K562 (cell line): ENCODE measurements at regions not wholly inside any gene's neighbourhood (a gene's known extent, or its start where the extent isn't known, plus 50 kb on each side); places are given as distances from the start of the nearest gene placed in this dataset.

ENCODE experiments used
- DNMT1 ChIP-seq: fragments of 450-650 bp; IDR thresholded peaks from 2 replicates; pipeline ENCODE4 v1.6.1; 2016; ENCODE audit warnings: antibody characterized with exemption, mild to moderate bottlenecking
- ELF2 ChIP-seq: fragments of 250-450 bp; sonication (Bioruptor Pico); IDR thresholded peaks from 2 replicates; pipeline ENCODE4 v1.5.0; 2021; ENCODE audit warnings: mild to moderate bottlenecking
- ETV6 ChIP-seq, 3 experiments: fragments of 150-350 bp in 1 of 3; sonication (generic) in 1 of 3; formaldehyde crosslinking in 1 of 3; IDR thresholded peaks; 2 replicates each; pipeline versions ENCODE4 v1.6.1 to v1.8.0; 2014 to 2022; ENCODE audit warnings: borderline replicate concordance in 2 of 3, low read depth in 2 of 3, antibody characterized with exemption in 1 of 3, low read length in 1 of 3, mild to moderate bottlenecking in 1 of 3, missing genetic modification reagents in 1 of 3
- FOXJ3 ChIP-seq: sonication (generic); formaldehyde crosslinking; IDR thresholded peaks from 2 replicates; pipeline ENCODE4 v1.4.0; 2020; ENCODE audit warnings: mild to moderate bottlenecking, missing genetic modification reagents
- GABPB1 ChIP-seq: sonication (generic); formaldehyde crosslinking; IDR thresholded peaks from 2 replicates; pipeline ENCODE4 v1.8.0; 2022; ENCODE audit warnings: mild to moderate bottlenecking, missing genetic modification reagents
- GATAD2A ChIP-seq: fragments of 450-650 bp; IDR thresholded peaks from 2 replicates; pipeline ENCODE4 v1.6.1; 2017
- GTF2E2 ChIP-seq: fragments of 200-800 bp; sonication (Bioruptor generic); IDR thresholded peaks from 2 replicates; pipeline ENCODE4 v1.6.1; 2016; ENCODE audit warnings: missing genetic modification characterization, missing compliant biosample characterization
- GTF2F1 ChIP-seq: IDR thresholded peaks from 2 replicates; pipeline ENCODE4 v1.6.1; 2011; ENCODE audit warnings: low read depth, low read length, improper control_type of control experiment
- HNRNPH1 ChIP-seq: fragments of 200-400 bp; formaldehyde crosslinking; optimal IDR thresholded peaks from 2 replicates; pipeline ENCODE3; 2017; ENCODE audit warnings: low read depth, mild to moderate bottlenecking, low read length, moderate library complexity
- HNRNPK ChIP-seq: fragments of 200-400 bp; formaldehyde crosslinking; IDR thresholded peaks from one replicate; pipeline ENCODE4 v1.6.1; 2018; ENCODE audit warnings: mild to moderate bottlenecking, low read depth, low read length; ENCODE audit not compliant: poor library complexity, severe bottlenecking
- NCOA1 ChIP-seq: fragments of 450-650 bp; IDR thresholded peaks from 2 replicates; pipeline ENCODE4 v1.6.1; 2016; ENCODE audit warnings: low read depth
- RBM22 ChIP-seq: fragments of 200-400 bp; formaldehyde crosslinking; IDR thresholded peaks from 2 replicates; pipeline ENCODE4 v1.6.1; 2018; ENCODE audit warnings: low read length, low read depth; ENCODE audit not compliant: poor library complexity, severe bottlenecking
- SMAD2 ChIP-seq: fragments of 150-350 bp; IDR thresholded peaks from 2 replicates; pipeline ENCODE4 v1.6.1; 2014; ENCODE audit warnings: low read depth, mild to moderate bottlenecking, low read length
- SPI1 ChIP-seq: IDR thresholded peaks from 2 replicates; pipeline ENCODE4 v1.6.1; 2011; ENCODE audit warnings: low read depth, low read length, control low read depth, borderline replicate concordance
- STAT5B ChIP-seq: fragments of 250-450 bp; sonication (Bioruptor Pico); IDR thresholded peaks from 2 replicates; pipeline ENCODE4 v1.8.0; 2021; ENCODE audit warnings: mild to moderate bottlenecking, inconsistent platforms
- SUPT5H ChIP-seq: fragments of 450-650 bp; IDR thresholded peaks from 2 replicates; pipeline ENCODE4 v1.6.1; 2016
- TCF3 ChIP-seq: sonication (generic); formaldehyde crosslinking; IDR thresholded peaks from 2 replicates; pipeline ENCODE4 v1.4.0; 2020; ENCODE audit warnings: mild to moderate bottlenecking, missing genetic modification reagents
- TEAD4 ChIP-seq, 2 experiments: sonication (generic) in 1 of 2; formaldehyde crosslinking in 1 of 2; IDR thresholded peaks; 2 replicates each; pipeline versions ENCODE4 v1.6.1 to v1.8.0; 2012 to 2022; ENCODE audit warnings: borderline replicate concordance in 1 of 2, inconsistent platforms in 1 of 2, low read length in 1 of 2, mild to moderate bottlenecking in 1 of 2, missing genetic modification reagents in 1 of 2
- ZBTB17 ChIP-seq: fragments of 450-650 bp; formaldehyde crosslinking; IDR thresholded peaks from 2 replicates; pipeline ENCODE4 v1.4.0; 2020; ENCODE audit warnings: mild to moderate bottlenecking
- ZNF165 ChIP-seq: fragments of 250-450 bp; sonication (Bioruptor Pico); IDR thresholded peaks from 2 replicates; pipeline ENCODE4 v1.4.0; 2020; ENCODE audit warnings: borderline replicate concordance
- TF ChIP-seq, protein P1 (sequence below), 2 experiments: fragments of 450-650 bp in 1 of 2; sonication (generic) in 1 of 2; formaldehyde crosslinking in 1 of 2; IDR thresholded peaks; 2 replicates each; pipeline versions ENCODE4 v1.7.1 to v1.9.0; 2016 to 2022; ENCODE audit warnings: inconsistent platforms in 1 of 2, mild to moderate bottlenecking in 1 of 2, missing genetic modification reagents in 1 of 2

DNA sequence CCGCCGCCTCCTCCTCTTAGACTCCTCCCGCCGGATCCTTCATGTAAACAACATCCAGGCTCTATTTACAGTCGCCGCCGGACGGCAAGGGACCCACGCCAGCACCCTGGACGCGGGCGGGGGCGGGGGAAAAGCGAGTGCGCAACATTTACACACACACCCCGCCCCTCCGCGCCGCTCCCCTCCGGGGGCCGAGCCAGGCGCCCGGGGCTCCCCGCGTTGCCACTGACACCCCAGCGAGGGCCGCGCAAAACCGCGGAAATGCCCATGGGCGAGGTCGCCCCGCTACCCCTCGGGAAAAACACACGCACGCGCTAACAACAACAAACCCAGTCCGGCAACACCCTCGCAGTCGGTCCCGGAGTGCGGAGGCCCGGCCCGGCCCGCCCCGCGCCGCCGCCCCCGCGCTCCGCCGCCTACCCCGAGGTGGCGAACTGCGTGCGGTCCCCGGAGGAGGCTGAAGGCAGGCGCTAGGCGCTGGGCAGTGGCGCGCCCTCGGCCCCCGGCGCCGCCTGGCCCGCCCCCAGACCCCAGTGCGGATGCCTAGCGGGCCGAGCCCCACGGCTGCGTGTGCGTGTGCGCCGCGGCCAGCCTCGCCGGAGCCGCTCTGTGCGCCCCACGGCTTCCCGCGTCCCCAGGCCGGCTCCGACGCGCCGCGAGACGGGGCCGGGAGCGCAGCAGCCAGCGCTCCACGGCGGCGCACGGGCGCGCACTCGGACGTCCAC lies 81.1 kb upstream of the AK4 start (continued):
- peak; percentile 64 for TF ChIP-seq SUPT5H
- no peak for TF ChIP-seq HNRNPK
- TF ChIP-seq DNMT1: no peak
- TF ChIP-seq STAT5B: no peak
- TF ChIP-seq GTF2F1: no peak
- no peak for TF ChIP-seq TCF3 (CRISPR knock-in tag)
- no peak for TF ChIP-seq SPI1
- peak; percentile 34; the same call in 1 of the 2 replicates for TF ChIP-seq GABPB1 (CRISPR knock-in tag)
- no peak for TF ChIP-seq SMAD2
- TF ChIP-seq GATAD2A: no peak
- no peak for TF ChIP-seq ELF2 (CRISPR knock-in tag)
- TF ChIP-seq, protein P1, sequence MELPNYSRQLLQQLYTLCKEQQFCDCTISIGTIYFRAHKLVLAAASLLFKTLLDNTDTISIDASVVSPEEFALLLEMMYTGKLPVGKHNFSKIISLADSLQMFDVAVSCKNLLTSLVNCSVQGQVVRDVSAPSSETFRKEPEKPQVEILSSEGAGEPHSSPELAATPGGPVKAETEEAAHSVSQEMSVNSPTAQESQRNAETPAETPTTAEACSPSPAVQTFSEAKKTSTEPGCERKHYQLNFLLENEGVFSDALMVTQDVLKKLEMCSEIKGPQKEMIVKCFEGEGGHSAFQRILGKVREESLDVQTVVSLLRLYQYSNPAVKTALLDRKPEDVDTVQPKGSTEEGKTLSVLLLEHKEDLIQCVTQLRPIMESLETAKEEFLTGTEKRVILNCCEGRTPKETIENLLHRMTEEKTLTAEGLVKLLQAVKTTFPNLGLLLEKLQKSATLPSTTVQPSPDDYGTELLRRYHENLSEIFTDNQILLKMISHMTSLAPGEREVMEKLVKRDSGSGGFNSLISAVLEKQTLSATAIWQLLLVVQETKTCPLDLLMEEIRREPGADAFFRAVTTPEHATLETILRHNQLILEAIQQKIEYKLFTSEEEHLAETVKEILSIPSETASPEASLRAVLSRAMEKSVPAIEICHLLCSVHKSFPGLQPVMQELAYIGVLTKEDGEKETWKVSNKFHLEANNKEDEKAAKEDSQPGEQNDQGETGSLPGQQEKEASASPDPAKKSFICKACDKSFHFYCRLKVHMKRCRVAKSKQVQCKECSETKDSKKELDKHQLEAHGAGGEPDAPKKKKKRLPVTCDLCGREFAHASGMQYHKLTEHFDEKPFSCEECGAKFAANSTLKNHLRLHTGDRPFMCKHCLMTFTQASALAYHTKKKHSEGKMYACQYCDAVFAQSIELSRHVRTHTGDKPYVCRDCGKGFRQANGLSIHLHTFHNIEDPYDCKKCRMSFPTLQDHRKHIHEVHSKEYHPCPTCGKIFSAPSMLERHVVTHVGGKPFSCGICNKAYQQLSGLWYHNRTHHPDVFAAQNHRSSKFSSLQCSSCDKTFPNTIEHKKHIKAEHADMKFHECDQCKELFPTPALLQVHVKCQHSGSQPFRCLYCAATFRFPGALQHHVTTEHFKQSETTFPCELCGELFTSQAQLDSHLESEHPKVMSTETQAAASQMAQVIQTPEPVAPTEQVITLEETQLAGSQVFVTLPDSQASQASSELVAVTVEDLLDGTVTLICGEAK (IDR thresholded peaks at IDR 0.05): no peak
- TF ChIP-seq, protein P1 (CRISPR knock-in tag; IDR thresholded peaks at IDR 0.05): no peak
- no peak for TF ChIP-seq ZNF165 (CRISPR knock-in tag)
- TF ChIP-seq FOXJ3 (CRISPR knock-in tag): no peak
- no peak for TF ChIP-seq ETV6 (IDR thresholded peaks at IDR 0.05; ENCODE audit: borderline replicate concordance in 1 of 2, low read depth in 2 of 2, low read length in 1 of 2)
- no peak for TF ChIP-seq ETV6 (CRISPR knock-in tag; IDR thresholded peaks at IDR 0.05; ENCODE audit: borderline replicate concordance)
- TF ChIP-seq ZBTB17: no peak
- TF ChIP-seq GTF2E2: no peak
- TF ChIP-seq TEAD4 (IDR thresholded peaks at IDR 0.05; ENCODE audit: low read length): peak; percentile 5; the same call in 1 of the 2 replicates
- TF ChIP-seq TEAD4 (CRISPR knock-in tag; IDR thresholded peaks at IDR 0.05; ENCODE audit: borderline replicate concordance): no peak
- TF ChIP-seq HNRNPH1: no peak
- TF ChIP-seq RBM22: peak; percentile 61
- TF ChIP-seq NCOA1: no peak
